ENCODE measurements at regions not wholly inside any gene's neighbourhood (a gene's known extent, or its start where the extent isn't known, plus 50 kb on each side); places are given as distances from the start of the nearest gene placed in this dataset.
A peak's percentile ranks its signal among the peaks of the same experiment; 100 is the strongest.
"Not testable (repeated sequence)": the region's sequence is repeated elsewhere in the genome, so short reads cannot be mapped to it uniquely, and the experiment has no call there.

DNA sequence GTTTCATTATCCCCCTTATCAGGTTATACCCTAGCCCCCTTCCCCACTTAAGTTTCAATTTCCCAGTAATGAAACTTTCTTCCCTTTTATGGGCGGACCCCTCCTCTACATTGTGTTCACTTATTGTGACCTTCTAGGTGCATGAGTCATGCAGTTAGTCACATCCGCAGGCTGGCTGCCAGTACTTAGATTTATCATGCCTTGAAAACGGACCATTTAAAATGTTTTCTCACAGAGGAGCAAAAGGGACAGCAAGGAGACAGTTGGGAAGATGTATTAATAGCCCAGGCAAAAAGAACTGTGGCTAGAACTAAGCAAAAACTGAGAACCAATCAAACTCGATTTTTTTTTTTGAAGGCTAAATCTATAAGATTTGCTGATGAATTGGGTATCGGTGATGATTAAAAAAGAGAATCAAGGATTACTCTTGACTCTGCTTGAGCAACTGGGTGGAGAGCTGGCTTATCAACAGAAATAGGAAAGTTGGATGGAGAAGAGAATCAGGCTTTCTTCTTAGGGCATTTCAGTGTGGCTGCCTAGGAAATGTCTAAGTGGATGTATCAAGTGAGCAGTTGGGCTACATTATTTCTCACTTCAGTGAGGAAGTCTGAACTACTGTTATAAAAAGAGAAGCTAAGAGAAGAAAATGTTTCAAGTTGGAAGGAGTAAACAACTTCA, 615.0 kb downstream of the HINT1 start:
- peak; percentile 83 for DNase-seq

- peak; percentile 54 for DNase-seq
These were observed 618.8 kb downstream of the HINT1 start for GRCh38 chr5:130546211-130546610.

DNA sequence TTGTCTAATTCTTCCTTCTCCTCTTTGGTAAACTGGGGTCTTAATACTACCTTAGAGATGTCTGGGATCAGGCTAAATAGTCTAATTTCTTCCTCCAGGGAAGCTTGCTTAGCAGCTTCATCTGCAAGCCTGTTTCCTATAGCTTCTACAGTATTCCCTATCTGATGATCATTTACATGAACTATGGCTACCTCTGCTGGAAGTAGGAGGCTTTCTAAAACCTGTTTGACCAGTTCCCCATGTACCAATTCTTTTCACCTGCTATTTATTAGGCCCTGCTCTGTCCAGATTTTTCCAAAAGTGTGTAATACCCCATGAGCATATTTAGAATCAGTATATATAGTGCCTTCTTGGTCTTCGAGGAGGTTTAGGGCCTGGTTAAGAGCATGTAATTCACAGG, 619.8 kb downstream of the HINT1 start:
- DNase-seq = peak; percentile 12

GRCh38 chr5:130541617-130542221, 623.3 kb downstream of the HINT1 start:
- peak; percentile 89 for DNase-seq

DNA sequence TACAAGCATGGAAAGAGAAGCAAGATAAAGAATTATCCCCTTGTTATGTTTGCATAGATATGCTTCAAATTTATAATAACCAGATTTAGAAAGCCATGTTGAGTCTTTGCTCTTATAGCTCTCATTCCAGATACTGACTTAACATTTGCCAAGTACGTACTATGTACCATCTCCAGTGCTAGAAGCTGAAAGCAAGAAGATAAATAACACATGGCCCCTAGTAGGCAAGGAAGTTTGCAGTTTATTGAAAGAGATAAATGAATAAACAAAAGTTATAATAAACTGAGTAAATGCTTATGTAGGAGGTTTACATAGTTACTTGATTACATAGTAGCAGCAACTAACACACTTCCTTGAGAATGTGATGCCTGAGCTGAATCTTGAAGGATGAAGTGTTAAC, 628.4 kb downstream of the HINT1 start:
- no peak for DNase-seq

DNA sequence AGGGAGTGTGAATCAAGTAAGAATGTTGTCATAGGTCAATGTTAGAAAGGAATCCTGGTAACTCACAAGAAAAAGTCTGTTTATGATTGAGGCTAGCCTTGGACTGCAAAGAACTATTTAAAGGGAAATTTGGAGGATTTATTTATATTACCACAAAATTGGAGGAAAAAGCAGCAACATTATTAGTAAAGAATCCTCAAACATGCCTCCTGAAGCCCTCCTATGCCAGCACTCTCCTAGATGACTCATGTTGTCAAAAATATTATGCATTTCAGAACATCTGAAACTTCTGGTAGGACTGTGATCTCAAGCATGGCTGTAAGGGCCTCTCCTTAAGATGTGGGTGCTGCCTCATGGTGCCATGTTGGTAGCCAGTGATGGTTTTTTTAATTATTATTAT, 628.5 kb downstream of the CHSY3 start:
- DNase-seq = peak; percentile 61

- no peak for DNase-seq
These were observed 625.5 kb downstream of the CHSY3 start for GRCh38 chr5:130529511-130530485.

DNA sequence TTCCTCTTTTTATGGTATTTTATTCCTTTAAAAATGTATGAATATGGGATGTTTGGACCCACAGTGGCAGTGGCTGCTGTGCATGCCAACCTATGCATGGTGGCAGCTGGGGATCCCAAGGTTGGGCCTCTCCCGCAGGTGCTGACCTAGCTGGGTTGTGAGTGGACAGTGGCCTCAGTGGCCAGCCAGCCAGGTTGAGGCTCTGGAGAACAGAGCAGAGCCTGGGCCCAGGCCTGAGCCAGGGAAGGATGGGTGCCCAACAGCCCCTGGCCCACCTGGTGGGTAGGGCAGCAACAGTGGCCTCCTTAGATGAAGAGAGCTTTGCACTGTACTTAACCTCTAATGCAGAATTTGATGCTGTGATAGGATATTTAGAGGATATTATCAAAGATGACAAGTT, 624.8 kb downstream of the CHSY3 start:
- DNase-seq = no peak

DNA sequence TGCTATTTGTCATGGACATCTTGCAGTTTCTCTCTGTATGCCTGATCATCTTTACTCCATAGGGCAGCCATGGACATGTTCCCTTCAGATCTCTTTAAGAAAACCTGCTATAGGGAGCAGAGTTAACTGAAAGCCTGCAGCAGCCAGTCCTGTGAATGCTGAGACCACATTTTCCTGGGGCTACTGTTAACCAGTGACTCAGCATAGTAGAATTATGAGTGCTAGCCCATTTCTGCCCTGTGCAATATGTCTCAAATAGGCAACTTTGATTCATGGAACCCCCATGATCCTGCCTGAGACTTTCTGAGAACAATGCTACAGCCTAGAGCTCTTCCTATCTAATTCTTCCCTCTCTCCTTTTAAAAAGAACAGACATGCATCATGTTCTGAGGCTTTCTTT, 624.2 kb downstream of the CHSY3 start:
- DNase-seq = peak; percentile 83

DNA sequence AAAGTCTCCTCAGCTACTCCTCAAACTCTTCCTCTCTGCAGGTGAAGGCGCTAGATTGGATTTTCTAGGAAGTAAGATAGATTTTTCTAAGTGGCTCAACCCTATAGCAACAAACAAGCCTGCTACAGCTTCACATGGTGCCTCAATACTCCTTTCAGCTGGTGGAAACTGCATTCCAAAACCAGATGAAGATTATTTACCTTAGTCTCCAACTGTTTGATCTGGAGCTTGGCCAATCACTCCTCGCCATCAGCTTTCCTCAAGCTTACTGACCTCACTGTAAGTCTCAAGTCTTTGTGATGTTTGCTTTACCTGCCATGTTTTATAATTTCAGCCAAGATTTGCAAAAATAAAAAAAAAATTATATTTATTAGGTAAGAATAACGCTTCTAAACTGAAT, 622.4 kb downstream of the CHSY3 start:
- DNase-seq = peak; percentile 54

DNA sequence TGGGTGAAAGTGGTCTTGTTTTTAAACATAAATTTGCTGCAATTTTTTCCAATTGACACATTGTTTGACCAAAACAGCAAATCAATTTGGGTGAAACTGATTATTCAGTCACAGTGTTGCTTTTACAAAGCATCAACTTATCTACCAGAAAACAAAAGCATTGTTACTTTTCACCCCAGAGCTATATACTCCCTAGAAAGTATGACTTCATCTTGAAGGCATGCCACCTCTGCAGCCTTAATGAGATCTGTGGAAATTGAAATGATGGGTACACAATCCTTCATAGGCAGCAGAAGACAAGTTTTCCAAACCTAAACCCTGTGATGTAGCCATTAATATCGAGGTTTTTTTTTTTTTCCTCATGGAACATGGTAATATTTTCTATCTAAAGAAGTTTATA, 615.9 kb downstream of the CHSY3 start:
- DNase-seq = peak; percentile 34

DNA sequence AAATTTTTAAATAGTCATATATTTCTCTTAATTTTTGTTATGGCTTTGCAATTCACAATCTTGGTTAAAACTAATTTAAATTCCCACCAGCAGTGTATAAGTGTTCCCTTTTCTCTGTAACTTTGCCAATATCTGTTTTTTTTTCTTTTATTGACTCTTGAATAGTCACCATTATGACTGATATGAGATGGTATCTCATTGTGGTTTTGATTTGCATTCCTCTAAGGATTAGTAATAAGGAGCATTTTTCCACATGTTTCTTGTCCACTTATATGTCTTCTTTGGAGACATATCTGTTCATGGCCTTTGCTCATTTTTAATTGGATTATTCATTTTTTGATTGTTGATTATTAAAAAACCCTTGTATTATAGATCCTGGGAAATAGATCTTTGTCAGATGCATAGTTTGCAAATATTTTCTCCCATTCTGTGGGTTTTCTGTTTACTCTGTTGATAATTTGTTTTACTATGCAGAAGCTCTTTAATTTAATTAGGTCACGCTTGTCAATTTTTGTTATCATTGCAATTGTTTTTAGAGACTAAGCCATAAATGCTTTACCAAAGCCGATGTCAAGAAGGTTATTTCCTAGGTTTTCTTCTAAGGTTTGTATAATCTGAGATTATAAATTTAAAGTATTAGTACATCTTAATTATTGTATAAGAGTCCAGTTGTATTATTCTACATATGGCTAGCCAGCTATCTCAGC, 610.9 kb downstream of the CHSY3 start:
- DNase-seq = peak; percentile 92

DNA sequence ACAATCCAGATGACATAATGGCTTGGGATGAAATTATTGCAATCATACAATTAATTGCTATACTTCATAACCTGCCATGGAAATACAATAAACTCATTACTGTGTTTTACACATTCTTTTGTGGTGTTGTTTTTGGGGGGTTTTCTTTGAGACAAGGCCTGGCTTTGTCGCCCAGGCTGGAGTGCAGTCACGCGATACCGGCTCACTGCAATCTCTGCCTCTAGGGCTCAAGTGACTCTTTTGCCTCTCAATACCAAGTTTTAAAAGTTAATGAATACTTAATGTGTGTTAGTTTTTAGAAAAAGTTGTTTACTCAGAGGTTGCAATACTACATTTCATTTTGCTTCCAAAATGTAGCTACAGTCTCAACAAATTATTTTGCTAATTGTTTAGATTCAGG, 598.4 kb downstream of the CHSY3 start:
- DNase-seq = no peak

- DNase-seq = no peak
These were observed 597.0 kb downstream of the CHSY3 start for GRCh38 chr5:130501151-130501865.

DNA sequence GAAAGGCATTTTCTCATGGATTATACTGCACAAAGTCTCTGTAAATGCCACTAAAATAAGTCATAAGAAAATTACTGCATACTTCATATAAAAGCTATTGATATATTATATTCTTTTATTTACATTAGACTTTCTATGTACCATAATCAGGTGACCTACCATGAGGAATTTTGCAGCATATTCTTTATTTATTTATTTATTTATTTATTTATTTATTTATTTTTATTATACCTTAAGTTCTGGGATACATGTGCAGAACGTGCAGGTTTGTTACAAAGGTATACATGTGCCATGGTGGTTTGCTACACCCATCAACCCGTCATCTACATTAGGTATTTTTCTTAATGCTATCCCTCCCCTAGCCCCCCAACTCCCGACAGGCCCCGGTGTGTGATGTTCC, 596.2 kb downstream of the CHSY3 start:
- not testable (repeated sequence) for DNase-seq

DNA sequence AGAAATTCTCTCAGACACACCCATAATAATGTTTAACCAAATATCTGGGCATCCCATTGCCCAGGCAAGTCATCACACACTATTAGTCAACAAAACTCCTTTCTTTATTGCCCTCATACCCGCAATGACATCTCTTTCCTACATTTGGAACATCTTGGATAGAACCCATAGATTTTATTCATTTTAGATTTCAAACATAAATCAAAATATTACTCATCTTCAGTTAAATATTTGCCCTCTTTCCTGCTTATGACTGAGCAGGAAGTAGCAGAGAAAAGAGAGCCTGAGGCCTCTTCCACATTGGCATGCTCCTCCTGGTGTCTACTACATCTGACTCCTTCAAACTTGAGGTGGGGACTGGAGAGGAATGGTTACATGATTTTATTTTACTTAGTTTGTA, 592.0 kb downstream of the CHSY3 start:
- no peak for DNase-seq

DNA sequence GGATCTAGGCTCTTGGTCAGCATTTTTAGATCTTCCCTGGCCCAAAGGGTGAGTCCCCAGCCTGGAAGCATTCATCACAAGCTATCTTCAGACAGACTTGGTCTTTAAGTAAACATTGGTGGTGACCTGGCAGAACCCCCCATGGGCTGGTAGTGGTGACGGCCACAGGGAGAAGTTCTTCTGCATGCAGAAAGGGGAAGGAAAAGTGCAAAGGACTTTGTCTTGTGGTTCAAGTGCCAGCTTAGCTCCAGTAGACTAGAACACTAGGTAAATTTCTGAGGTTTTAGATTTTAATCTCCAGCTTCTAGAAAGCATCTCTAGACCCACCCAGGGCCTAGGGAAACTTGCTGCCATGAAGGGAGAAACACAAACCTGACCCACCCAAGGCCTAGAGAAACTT, 584.0 kb downstream of the CHSY3 start:
- no peak for DNase-seq

DNA sequence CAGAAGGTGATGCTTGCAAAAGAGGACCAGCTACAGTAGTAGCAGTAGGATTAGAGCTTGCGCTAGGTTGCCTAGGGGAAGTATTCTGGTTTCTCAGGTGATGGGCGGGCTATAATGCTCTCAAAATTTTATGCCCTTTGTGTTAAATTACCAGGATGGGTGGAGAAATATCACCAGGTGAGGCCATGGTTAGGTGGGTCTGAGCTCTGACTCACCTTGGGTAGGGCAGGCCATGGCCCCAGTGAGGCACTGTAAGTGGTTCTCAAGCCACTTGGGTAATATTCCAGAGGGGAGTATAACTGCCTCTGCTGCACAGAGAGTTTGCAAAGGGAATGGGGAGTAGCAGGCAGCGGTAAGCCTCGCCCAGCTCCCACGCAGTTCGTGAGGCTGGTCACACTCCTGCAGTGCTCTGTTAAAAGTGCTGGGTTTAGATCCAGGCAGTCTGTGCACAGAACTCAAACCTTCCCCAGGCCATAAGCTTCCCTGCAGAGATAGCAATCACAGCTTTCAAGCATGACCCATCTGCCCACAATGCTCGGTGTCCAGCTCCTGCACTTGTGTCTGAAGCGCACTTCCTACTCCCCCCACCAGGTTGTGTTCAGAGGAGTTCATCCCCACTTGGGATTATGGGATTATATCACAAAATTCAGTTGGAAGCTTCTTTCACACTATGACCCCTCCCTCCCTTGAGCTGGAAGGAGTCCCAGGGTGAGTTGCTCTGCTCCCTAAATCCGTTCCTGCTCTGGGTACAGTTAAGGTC, 575.0 kb downstream of the CHSY3 start:
- DNase-seq = no peak

DNA sequence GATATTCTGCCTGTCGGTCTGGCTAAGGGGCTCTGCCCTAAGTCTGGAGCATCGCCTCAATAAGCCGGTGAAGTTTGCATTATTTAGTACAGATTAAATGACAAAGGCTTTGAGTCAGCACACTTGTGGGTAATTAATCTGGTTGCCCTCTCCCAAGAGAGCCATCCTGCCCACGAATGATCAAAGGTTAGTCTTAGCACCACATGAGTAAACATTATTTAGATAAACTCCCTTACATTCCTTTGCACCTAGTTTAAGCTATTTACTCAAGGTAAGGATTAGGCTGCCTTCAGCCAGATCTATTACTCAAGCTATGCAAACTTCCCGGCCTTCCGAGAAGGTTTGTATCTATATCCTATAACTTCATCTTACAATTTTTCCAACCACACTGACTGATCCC, 572.1 kb downstream of the CHSY3 start:
- DNase-seq = no peak

DNA sequence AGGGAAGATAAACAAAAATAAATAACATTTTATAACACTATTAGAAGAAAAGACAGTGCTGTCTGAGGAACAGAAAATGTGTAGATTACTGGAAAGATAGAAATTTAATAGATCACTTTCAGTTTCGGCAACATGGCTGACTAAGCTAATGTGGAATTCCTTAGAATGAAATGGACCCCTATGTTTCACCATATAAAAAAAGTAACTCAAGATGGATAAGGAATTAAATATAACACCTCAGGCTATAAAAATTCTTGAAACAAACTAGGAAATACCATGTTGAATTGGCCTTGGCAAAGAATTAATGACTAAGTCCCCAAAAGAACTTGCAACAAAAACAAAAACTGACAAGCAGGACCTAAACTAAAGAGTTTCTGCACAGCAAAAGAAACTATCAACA, 558.3 kb downstream of the CHSY3 start:
- DNase-seq = peak; percentile 23

DNA sequence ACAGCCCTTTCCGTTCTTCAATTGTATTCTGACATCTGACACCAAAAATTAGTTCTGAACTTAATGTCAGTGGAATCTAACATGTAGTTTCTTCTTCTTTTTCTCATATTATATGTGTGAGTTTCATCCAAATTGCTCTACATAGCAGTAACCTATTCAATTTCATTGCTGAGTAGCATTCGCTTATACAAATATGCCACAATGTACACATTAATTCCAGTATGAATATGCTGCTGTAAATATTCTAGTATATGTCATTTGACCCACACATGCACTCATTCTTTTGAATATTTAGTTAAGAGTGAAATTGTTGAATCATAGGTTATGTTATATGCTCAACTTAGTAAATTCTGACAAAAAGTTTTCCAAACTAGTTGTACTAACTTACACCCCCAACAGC, 550.9 kb downstream of the CHSY3 start:
- no peak for DNase-seq

GRCh38 chr5:130452744-130453143, 548.5 kb downstream of the CHSY3 start:
- no peak for DNase-seq
